ENCODE measurements at regions not wholly inside any gene's neighbourhood (a gene's known extent, or its start where the extent isn't known, plus 50 kb on each side); places are given as distances from the start of the nearest gene placed in this dataset.

DNA sequence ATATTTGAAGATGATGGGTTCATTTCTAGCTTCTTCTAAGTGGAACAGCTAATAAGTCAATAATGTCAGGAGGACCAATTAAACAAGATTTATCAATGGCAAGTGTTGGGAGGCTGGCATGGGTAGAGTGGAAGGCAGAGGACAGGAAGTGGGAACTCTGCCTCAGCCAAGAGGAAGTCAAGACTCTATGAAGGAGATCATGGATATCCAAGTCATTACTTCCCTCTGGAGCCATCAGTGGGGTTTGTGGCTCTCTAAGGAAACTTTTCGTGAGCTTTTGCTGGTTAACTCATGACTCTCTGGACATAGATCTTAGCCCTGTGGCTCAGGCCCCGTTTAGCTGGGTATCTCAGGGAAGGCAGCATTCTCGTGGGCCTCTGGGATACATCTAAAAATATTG lies 410.4 kb upstream of the ID2 start:
- Histone ChIP-seq H3K27me3 (replicated peaks; ENCODE audit: insufficient read depth, low read length) (peaks cover 19% of the 10 kb centered on the region; the same call in 1 of the 2 replicates), H3K36me3 (replicated peaks; ENCODE audit: insufficient read depth, low read length) (no peaks in the 10 kb centered on the region), H3K27ac (ENCODE audit: low read length) (no peak overlapping the region), H3K79me2 (ENCODE audit: low read length) (no peaks in the 10 kb centered on the region), H3K4me3 (ENCODE audit: low read length) (no peak overlapping the region), H3K9ac (ENCODE audit: low read length) (no peak overlapping the region), H4K20me1 (ENCODE audit: insufficient read depth, low read length) (no peaks in the 10 kb centered on the region), H3K4me1 (ENCODE audit: low read length) (no peaks in the 10 kb centered on the region), H3K9me2 (replicated peaks; ENCODE audit: insufficient read depth, low read length) (no peaks in the 10 kb centered on the region), H2AFZ (ENCODE audit: low read length) (no peak overlapping the region), H3F3A (ENCODE audit: insufficient read depth, low read length) (no peaks in the 10 kb centered on the region), H3K9me3 (replicated peaks; ENCODE audit: insufficient read depth, low read length) (no peaks in the 10 kb centered on the region), H3K4me2 (ENCODE audit: low read depth, low read length) (no peak overlapping the region)
- DNase-seq = no peak
- TF ChIP-seq EZH2phosphoT487 (IDR thresholded peaks at IDR 0.05; ENCODE audit: low read length) = no peak
- TF ChIP-seq, protein P1, sequence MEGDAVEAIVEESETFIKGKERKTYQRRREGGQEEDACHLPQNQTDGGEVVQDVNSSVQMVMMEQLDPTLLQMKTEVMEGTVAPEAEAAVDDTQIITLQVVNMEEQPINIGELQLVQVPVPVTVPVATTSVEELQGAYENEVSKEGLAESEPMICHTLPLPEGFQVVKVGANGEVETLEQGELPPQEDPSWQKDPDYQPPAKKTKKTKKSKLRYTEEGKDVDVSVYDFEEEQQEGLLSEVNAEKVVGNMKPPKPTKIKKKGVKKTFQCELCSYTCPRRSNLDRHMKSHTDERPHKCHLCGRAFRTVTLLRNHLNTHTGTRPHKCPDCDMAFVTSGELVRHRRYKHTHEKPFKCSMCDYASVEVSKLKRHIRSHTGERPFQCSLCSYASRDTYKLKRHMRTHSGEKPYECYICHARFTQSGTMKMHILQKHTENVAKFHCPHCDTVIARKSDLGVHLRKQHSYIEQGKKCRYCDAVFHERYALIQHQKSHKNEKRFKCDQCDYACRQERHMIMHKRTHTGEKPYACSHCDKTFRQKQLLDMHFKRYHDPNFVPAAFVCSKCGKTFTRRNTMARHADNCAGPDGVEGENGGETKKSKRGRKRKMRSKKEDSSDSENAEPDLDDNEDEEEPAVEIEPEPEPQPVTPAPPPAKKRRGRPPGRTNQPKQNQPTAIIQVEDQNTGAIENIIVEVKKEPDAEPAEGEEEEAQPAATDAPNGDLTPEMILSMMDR (IDR thresholded peaks at IDR 0.05; ENCODE audit: low read length) = no peak
- TF ChIP-seq EZH2 (optimal IDR thresholded peaks at IDR 0.05; ENCODE audit: low read depth, low read length) = no peak

DNA sequence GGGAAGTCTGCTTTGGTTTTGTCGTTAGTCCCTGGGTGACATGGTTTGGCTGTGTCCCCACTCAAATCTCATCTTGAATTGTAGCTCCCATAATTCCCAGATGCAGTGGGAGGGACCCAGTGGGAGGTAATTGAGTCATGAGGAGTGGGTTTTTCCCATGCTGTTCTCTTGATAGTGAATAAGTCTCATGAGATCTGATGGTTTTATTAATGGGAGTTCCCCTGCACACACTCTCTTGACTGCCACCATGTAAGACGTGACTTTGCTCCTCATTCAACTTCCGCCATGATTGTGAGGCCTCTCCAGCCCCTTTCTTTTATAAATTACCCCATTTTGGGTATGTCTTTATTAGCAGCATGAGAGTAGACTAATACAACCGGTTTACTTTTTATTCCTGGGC lies 405.8 kb upstream of the ID2 start:
- Histone ChIP-seq H3K9me2 (replicated peaks; ENCODE audit: insufficient read depth, low read length) (no peaks in the 10 kb centered on the region), H3K36me3 (replicated peaks; ENCODE audit: insufficient read depth, low read length) (no peaks in the 10 kb centered on the region), H3K4me3 (ENCODE audit: low read length) (no peak overlapping the region), H3K27ac (ENCODE audit: low read length) (no peak overlapping the region), H3F3A (ENCODE audit: insufficient read depth, low read length) (peaks cover 13% of the 10 kb centered on the region), H3K79me2 (ENCODE audit: low read length) (no peaks in the 10 kb centered on the region), H4K20me1 (ENCODE audit: insufficient read depth, low read length) (no peaks in the 10 kb centered on the region), H3K9me3 (replicated peaks; ENCODE audit: insufficient read depth, low read length) (no peaks in the 10 kb centered on the region), H3K4me1 (ENCODE audit: low read length) (peaks cover 11% of the 10 kb centered on the region), H3K4me2 (ENCODE audit: low read depth, low read length) (no peak overlapping the region), H3K9ac (ENCODE audit: low read length) (no peak overlapping the region), H2AFZ (ENCODE audit: low read length) (no peak overlapping the region), H3K27me3 (replicated peaks; ENCODE audit: insufficient read depth, low read length) (peaks cover 25% of the 10 kb centered on the region)
- no peak for DNase-seq
- TF ChIP-seq EZH2 (optimal IDR thresholded peaks at IDR 0.05; ENCODE audit: low read depth, low read length) (no peak), EZH2phosphoT487 (IDR thresholded peaks at IDR 0.05; ENCODE audit: low read length) (no peak)

DNA sequence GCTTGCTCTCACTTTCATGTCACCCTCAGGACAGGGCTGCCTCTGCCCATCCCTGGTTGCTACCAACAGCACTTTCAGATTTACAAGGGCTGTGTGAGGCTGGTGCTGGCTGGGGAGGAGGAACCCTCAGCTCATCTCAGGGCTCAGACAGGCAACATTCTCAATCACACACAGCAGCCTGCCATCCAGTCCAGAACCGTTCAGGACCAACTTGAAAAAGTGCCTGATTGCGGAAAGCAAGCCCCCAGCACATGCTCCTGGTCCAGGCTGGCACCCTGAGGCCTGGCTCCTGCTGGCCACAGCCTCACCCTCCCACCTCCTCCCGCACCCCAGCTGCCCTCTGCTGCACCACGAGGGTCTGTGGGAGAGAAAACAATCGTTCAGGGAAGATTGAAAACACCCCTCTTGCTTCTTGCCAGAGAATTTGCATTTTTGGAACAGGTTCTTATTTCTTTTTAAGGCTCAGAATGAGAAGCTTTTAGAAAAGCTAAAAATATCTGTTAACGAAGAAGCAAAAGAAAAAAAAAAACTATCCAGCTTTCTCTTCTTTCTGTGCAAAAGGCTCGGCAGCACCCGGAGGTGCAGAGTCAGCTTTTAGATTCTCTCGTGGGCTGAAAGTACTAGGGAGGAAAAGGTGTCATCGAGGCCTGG lies 403.8 kb upstream of the ID2 start:
- peak overlapping the region; percentile 53 for H3K4me3 ChIP-seq (ENCODE audit: low read length)
- peaks cover 20% of the 10 kb centered on the region for H3K27me3 ChIP-seq (replicated peaks; ENCODE audit: insufficient read depth, low read length)
- DNase-seq = peak; percentile 88
- H3K9ac ChIP-seq (ENCODE audit: low read length) = peak overlapping the region; percentile 5; the same call in 1 of the 2 replicates
- H3K4me2 ChIP-seq (ENCODE audit: low read depth, low read length) = peak overlapping the region; percentile 92
- H3K36me3 ChIP-seq (replicated peaks; ENCODE audit: insufficient read depth, low read length) = no peaks in the 10 kb centered on the region
- H3K9me3 ChIP-seq (replicated peaks; ENCODE audit: insufficient read depth, low read length) = no peaks in the 10 kb centered on the region
- no peaks in the 10 kb centered on the region for H4K20me1 ChIP-seq (ENCODE audit: insufficient read depth, low read length)
- peaks cover 11% of the 10 kb centered on the region for H3K4me1 ChIP-seq (ENCODE audit: low read length)
- no peaks in the 10 kb centered on the region for H3K79me2 ChIP-seq (ENCODE audit: low read length)
- H3K9me2 ChIP-seq (replicated peaks; ENCODE audit: insufficient read depth, low read length) = no peaks in the 10 kb centered on the region
- H3F3A ChIP-seq (ENCODE audit: insufficient read depth, low read length) = peaks cover 13% of the 10 kb centered on the region
- TF ChIP-seq EZH2 (optimal IDR thresholded peaks at IDR 0.05; ENCODE audit: low read depth, low read length) (no peak), EZH2phosphoT487 (IDR thresholded peaks at IDR 0.05; ENCODE audit: low read length) (no peak)
- TF ChIP-seq, protein P1 (IDR thresholded peaks at IDR 0.05; ENCODE audit: low read length) = no peak
- peak overlapping the region; percentile 28; the same call in 1 of the 2 replicates for H3K27ac ChIP-seq (ENCODE audit: low read length)
- peak overlapping the region; percentile 28 for H2AFZ ChIP-seq (ENCODE audit: low read length)
